Stimulated activated naive CD8-positive, alpha-beta T cell treated with anti-CD3 and anti-CD28 coated beads, Interleukin-15, amount 100 ng/mL, for 72 hours (primary cell): ENCODE measurements at regions not wholly inside any gene's neighbourhood (a gene's known extent, or its start where the extent isn't known, plus 50 kb on each side); places are given as distances from the start of the nearest gene placed in this dataset.
"Not testable (repeated sequence)": the region's sequence is repeated elsewhere in the genome, so short reads cannot be mapped to it uniquely, and the experiment has no call there.

ENCODE experiments used
- ATAC-seq: fragments of 150-1000 bp; cut with Tn5 transposase; 2 replicates; pipeline ENCODE4 v1.10.0; 2021; ENCODE audit warnings: mild to moderate bottlenecking, moderate library complexity
- DNase-seq, 2 donors: peaks; one replicate each; pipeline ENCODE4 v3.0.0; 2021 to 2022
- H3K27ac Mint-ChIP-seq, 2 donors: one replicate each; pipeline ENCODE4 v1.8.0; 2022; ENCODE audit warnings: mild to moderate bottlenecking in 2 of 2, mixed read lengths in 2 of 2, moderate library complexity in 2 of 2
- H3K27me3 Mint-ChIP-seq: one replicate; pipeline ENCODE4 v1.8.0; 2022; ENCODE audit warnings: mixed read lengths
- H3K4me1 Mint-ChIP-seq: one replicate; pipeline ENCODE4 v1.8.0; 2022; ENCODE audit warnings: mild to moderate bottlenecking, mixed read lengths
- H3K4me3 Mint-ChIP-seq, 2 donors: one replicate each; pipeline ENCODE4 v1.8.0; 2022; ENCODE audit warnings: mild to moderate bottlenecking in 2 of 2, mixed read lengths in 2 of 2, moderate library complexity in 1 of 2
- H3K9me3 Mint-ChIP-seq, 2 donors: one replicate each; pipeline ENCODE4 v1.8.0; 2022; ENCODE audit warnings: mixed read lengths in 2 of 2

DNA sequence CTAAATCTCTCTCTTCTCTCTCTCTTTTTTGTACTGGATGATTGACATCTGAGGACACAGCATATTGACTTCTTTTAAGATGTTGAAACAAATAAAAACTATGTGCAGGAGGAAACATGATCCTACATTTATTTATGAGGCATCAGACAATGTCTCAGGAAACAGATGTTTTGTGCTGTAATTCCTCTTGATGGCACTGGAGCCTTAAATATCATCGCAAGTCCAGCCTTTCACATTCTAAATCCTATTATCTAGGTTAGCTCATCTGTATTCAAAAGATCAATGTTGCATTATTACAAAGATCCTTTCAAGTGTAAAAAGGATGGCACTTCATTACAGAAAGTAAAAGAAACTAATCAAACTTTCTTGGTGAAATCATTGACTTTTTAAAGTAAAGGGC lies 63.9 kb downstream of the MAT2B start:
- peaks cover 27% of the 10 kb centered on the region for H3K4me1 Mint-ChIP-seq
- ATAC-seq (no peak), DNase-seq (no peak)
- H3K9me3 Mint-ChIP-seq = no peaks in the 10 kb centered on the region
- no peak overlapping the region for H3K27ac Mint-ChIP-seq
- H3K27me3 Mint-ChIP-seq = peaks cover 70% of the 10 kb centered on the region
- H3K4me3 Mint-ChIP-seq = no peak overlapping the region

DNA sequence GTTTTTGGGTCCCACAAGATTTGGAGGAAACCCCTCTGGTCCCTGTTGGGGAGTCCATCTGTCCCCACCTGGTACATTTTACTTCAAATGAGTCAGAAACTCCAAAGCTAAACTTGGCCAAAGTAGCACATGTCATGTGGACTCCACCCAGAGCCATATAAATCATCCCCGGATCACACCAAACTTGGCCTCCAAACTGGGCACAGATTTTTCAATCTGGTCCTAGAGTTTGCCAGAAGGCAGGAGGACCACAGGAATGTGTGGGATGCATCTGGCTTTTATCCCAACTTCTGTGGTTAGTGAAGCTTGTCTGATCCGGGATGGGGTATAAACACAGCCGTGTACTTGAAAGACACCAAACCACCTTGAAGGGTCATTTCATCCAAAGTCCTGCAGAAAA lies 66.3 kb downstream of the MAT2B start:
- Mint-ChIP-seq H3K4me1 (peaks cover 9% of the 10 kb centered on the region), H3K4me3 (no peak overlapping the region), H3K27ac (no peak overlapping the region), H3K27me3 (peaks cover 49% of the 10 kb centered on the region), H3K9me3 (no peaks in the 10 kb centered on the region)
- no peak for DNase-seq
- ATAC-seq = no peak

DNA sequence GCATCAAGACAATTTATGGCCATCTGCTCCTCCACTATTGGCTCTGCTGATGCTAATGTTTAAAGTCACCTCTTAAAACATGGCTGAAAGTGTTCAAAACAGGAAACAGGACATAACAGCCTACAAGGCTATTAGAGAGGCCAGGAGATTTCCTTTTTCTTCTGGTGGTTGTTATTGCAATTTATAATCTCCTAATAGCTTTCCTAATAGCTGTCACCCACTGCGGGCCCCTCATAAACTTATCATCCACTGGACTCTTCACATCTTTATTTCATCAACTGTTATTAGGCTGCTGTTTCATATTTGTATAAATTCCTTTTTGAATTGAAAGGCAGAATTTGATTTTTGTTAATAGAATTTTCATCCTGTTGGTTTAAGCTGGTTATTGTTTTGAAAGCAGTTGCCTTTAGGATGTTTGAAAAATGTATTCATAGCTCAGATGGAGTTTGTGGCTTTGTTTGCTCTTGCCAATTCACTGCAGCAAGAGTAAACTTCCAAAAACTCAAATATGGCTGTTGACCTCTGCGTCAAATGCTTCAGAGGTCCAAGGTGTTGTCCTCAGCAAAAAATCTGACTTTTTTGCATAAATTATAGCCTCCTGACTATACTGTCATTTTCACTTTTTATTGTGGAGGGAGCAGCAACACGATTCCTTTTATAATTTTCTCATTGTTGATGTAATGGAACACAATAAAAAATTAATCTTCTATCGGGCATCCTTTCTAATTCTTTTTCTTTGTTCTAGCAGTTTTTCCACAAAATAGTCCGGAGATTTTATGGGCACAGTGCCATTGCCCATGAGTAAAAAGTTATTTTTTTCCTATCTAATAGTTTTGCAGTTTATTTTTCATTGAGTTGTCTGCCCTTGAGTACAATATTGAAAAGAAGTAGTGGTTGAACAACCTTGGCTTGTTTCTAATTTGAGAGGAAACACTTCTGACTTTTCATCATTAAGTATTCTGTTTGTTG lies 69.3 kb downstream of the MAT2B start:
- peaks cover 26% of the 10 kb centered on the region for H3K27me3 Mint-ChIP-seq
- H3K4me3 Mint-ChIP-seq = no peak overlapping the region
- no peak overlapping the region for H3K27ac Mint-ChIP-seq

DNA sequence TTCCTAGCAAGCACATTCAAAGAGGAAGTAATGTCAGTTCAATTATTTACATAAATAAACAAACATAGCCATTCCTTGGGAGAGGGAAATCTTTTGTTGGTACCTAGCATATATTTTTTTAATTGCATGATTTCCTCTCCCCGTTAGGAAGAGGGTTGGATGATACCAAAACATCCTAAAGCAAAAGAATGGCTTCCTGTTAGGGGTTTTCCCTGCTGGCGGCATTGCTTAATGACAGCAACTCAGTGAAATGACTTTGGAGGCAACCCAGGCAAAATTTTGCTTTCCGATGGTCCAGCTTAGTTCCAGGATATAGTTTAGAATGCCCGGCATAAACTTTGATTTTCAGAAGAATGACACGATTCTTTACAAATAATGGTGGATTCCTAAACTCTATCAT lies 73.2 kb downstream of the MAT2B start:
- H3K9me3 Mint-ChIP-seq = no peaks in the 10 kb centered on the region
- H3K4me3 Mint-ChIP-seq = no peak overlapping the region
- no peak overlapping the region for H3K27ac Mint-ChIP-seq
- DNase-seq (no peak), ATAC-seq (no peak)
- peaks cover 15% of the 10 kb centered on the region for H3K27me3 Mint-ChIP-seq
- no peaks in the 10 kb centered on the region for H3K4me1 Mint-ChIP-seq

More for the DNA sequence above, 69.3 kb downstream of the MAT2B start:
- ATAC-seq (no peak), DNase-seq (no peak)
- H3K9me3 Mint-ChIP-seq = no peaks in the 10 kb centered on the region
- H3K4me1 Mint-ChIP-seq = no peaks in the 10 kb centered on the region

DNA sequence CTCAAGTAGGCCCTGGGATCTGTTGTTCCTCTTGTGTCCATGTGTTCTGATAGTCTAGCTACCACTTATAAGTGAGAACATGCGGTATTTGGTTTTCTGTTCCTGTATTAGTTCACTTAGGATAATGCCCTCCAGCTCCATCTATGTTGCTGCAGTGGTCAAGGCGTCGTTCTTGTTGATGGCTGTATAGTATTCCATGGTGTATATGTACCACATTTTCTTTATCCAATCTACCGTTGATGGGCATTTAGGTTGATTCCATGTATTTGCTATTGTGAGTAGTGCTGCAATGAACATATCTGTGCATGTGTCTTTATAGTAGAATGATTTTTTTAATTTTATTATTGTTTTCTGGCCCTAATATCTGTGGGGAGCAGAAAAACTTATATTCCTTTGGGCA lies 74.3 kb downstream of the MAT2B start:
- no peaks in the 10 kb centered on the region for H3K4me1 Mint-ChIP-seq
- H3K27ac Mint-ChIP-seq = no peak overlapping the region
- no peak overlapping the region for H3K4me3 Mint-ChIP-seq
- ATAC-seq (no peak), DNase-seq (no peak)
- H3K9me3 Mint-ChIP-seq = no peaks in the 10 kb centered on the region
- peaks cover 7% of the 10 kb centered on the region for H3K27me3 Mint-ChIP-seq

DNA sequence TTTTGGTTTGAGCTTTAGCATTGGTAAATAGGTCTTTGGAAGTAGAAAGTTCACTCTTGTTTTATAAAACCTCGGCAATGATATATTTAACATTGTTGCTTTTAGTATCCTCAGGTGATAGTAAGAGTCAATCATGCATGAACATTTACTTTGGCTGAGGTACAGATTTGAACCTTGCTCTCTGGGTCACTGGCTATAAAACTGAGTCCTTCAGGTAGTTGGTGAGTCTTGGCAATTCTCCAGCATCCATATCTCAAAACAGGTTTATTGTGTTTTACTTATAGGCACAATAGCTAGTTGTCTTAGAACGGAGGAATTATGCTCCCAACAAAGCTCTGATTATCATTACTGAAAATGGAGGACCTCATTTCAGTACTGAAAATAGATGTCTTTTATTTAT lies 75.1 kb downstream of the MAT2B start:
- Mint-ChIP-seq H3K9me3 (no peaks in the 10 kb centered on the region), H3K4me1 (no peaks in the 10 kb centered on the region), H3K27ac (no peak overlapping the region), H3K27me3 (peaks cover 7% of the 10 kb centered on the region), H3K4me3 (no peak overlapping the region)
- ATAC-seq (no peak), DNase-seq (no peak)

DNA sequence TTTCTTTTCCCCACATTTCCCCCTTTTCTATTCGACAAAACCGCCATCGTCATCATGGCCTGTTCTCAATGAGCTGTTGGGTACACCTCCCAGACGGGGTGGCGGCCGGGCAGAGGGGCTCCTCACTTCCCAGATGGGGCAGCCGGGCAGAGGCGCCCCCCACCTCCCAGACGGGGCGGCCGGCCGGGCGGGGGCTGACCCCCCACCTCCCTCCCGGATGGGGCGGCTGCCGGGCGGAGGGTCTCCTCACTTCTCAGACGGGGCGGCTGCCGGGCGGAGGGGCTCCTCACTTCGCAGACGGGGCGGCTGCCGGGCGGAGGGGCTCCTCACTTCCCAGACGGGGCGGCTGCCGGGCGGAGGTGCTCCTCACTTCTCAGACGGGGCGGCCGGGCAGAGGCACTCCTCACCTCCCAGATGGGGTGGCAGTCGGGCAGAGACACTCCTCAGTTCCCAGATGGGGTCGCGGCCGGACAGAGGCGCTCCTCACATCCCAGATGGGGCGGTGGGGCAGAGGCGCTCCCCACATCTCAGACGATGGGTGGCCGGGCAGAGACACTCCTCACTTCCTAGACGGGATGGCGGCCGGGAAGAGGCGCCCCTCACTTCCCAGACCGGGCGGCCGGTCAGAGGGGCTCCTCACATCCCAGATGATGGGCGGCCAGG lies 78.2 kb downstream of the MAT2B start:
- H3K4me1 Mint-ChIP-seq, H3K4me3 Mint-ChIP-seq, DNase-seq, ATAC-seq, H3K9me3 Mint-ChIP-seq, H3K27ac Mint-ChIP-seq: not testable (repeated sequence)
- peaks cover 23% of the 10 kb centered on the region for H3K27me3 Mint-ChIP-seq

DNA sequence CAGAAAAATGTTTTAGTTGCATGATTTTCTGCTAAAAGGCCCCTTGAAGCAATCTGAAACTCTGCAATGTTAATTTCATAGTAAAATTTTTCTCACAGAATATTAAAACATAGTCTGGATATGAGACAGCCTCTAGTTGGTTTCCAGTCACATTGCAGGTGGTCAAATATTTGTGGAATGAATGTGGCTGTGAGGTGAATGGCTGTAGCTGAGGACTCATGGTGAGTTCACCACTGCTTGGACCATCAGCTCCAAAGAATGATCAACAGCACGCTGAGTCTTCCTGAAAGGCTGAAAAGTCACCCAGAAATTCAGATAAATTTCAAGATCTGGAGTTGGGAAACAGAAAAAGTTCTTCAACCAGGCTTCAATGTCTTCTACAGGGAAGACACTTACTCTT lies 79.8 kb downstream of the MAT2B start:
- no peak for ATAC-seq
- no peaks in the 10 kb centered on the region for H3K4me1 Mint-ChIP-seq
- peaks cover 23% of the 10 kb centered on the region for H3K27me3 Mint-ChIP-seq

DNA sequence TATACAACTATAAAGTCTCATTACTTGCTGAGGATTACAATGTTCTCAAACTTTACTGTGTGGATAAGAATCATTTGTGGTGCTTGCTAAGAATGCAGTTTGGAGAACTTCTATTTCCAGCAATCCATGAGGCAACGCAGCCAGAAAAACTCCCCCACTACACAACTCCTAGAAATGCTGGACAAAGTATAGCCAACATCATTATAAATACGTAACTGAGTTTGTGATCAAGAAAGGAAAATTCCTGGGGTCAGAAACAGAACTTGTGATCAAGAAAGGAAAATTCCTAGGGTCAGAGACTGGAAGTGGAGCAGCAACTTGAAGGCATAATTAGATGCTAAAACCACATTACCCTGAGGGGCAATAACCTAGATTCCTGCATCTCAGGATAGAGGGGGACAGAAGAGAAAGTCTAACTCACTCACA lies 81.1 kb downstream of the MAT2B start:
- H3K4me1 Mint-ChIP-seq = no peaks in the 10 kb centered on the region
- H3K27me3 Mint-ChIP-seq = peaks cover 23% of the 10 kb centered on the region
- H3K4me3 Mint-ChIP-seq = no peak overlapping the region
- H3K27ac Mint-ChIP-seq = no peak overlapping the region
- H3K9me3 Mint-ChIP-seq = no peaks in the 10 kb centered on the region
- no peak for ATAC-seq
- no peak for DNase-seq

More for the DNA sequence above, 79.8 kb downstream of the MAT2B start:
- Mint-ChIP-seq H3K27ac (no peak overlapping the region), H3K9me3 (no peaks in the 10 kb centered on the region), H3K4me3 (no peak overlapping the region)
- DNase-seq = no peak

DNA sequence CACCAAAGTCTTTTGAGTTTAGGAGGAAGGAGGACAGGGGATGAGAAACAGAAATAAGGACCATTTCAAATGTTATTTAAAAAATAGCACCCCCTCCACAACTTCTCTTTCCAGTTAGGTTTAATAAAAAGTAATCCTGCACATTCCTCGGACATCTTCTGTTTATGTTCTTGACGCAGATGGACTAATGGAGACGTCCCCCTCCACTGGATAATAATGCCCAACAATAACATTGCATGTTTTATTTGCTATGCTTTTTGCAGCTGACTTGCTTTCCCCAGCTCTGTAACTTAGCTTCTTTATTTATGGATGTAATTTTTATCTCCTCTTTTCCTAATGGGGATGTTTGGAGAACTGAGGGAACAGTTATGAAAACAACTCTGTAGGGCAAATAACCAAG lies 89.5 kb downstream of the MAT2B start:
- Mint-ChIP-seq H3K27me3 (peaks cover 20% of the 10 kb centered on the region), H3K9me3 (no peaks in the 10 kb centered on the region), H3K4me1 (no peaks in the 10 kb centered on the region), H3K4me3 (no peak overlapping the region), H3K27ac (no peak overlapping the region)
- no peak for DNase-seq
- no peak for ATAC-seq

DNA sequence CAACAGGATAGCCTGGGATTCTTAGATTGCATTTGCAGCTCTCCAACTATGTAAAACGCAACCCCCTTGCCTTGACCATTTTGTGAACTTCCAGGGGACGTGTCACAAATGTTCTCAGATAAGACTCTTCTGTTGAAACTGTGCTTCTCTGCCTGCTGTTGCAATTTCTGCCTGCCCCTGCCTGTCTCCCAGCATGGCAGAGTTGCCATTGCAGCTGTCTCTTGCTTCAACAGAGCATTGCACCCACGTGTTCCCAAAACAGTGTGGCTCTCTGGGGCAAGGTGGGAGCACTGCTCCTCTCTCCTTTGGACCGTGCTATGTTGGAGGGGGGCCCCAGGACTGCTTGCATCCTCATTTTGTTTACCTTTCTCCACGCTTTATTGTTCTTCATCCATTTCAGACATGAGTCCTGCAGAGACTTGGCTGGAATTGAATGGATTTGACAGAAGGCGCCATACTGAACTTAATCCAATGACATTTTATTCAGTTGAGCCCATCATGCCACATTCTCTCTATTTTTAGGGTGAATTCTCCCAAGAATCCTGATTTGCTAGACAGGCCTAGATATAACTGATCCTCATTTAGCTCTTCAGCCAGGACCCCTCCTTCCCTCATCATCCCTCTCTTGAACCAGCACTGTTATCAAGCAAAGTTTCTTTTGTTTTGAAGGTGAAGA lies 90.7 kb downstream of the MAT2B start:
- ATAC-seq (no peak), DNase-seq (no peak)
- no peaks in the 10 kb centered on the region for H3K4me1 Mint-ChIP-seq
- no peak overlapping the region for H3K27ac Mint-ChIP-seq
- no peaks in the 10 kb centered on the region for H3K9me3 Mint-ChIP-seq
- no peak overlapping the region for H3K4me3 Mint-ChIP-seq
- peaks cover 20% of the 10 kb centered on the region for H3K27me3 Mint-ChIP-seq

DNA sequence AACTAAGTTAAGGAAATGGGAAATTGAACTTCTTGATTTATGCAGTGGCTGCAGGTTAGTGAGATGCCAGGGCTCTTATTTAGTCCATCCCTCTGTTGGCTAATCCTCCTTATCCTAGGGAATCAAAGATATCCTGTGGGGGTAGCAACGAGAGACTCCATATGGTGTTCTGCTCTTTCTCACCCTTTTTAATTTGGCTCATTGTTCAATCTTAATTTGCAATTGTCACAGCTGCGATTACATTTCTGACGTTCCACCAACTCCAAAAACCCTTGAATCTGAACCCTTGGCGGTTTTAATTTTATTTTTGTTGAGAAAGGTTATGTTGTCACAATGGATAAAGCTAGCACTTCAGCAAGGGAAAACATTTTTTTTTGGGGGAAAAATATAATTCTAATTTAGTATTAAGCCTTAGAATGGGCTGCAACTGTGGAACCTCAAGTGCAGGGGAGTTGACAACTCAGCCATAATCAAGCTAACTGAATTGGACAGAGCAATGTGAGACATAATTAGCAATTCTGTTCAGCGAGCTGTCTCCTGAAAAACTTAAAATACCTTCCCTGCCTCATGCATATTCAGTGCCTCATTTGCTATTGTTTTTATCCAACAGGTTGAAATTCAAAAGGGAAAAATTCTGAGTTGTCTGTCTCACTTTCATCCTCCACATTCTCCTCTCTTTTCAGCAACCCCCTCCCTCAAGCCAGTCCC lies 91.3 kb downstream of the MAT2B start:
- no peak for ATAC-seq
- H3K4me1 Mint-ChIP-seq = no peaks in the 10 kb centered on the region
- no peak for DNase-seq
- H3K27ac Mint-ChIP-seq = no peak overlapping the region
- no peaks in the 10 kb centered on the region for H3K9me3 Mint-ChIP-seq
- H3K27me3 Mint-ChIP-seq = peaks cover 20% of the 10 kb centered on the region
- H3K4me3 Mint-ChIP-seq = no peak overlapping the region

DNA sequence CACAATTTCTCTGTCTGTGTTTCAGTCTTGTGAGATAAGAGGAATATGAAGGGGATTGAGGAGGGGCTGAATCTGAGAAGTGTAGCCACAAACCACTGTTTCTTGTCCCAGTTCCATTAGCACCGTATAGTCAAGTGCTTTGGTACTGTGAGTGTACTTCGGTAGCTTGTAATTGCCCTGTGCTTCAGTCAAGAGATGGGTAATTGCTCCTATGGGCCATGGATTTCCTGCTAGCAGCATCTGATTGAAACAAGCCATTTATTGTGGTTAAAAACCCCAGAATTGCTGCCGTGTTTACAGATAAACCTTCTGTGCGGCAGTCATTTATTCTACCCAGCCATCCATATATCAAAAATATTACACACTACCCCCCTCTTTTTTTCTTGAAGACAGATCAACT lies 98.6 kb downstream of the MAT2B start:
- peaks cover 19% of the 10 kb centered on the region for H3K27me3 Mint-ChIP-seq
- DNase-seq (no peak), ATAC-seq (no peak)
- no peak overlapping the region for H3K4me3 Mint-ChIP-seq
- H3K27ac Mint-ChIP-seq = no peak overlapping the region
- H3K9me3 Mint-ChIP-seq = no peaks in the 10 kb centered on the region
- no peaks in the 10 kb centered on the region for H3K4me1 Mint-ChIP-seq

DNA sequence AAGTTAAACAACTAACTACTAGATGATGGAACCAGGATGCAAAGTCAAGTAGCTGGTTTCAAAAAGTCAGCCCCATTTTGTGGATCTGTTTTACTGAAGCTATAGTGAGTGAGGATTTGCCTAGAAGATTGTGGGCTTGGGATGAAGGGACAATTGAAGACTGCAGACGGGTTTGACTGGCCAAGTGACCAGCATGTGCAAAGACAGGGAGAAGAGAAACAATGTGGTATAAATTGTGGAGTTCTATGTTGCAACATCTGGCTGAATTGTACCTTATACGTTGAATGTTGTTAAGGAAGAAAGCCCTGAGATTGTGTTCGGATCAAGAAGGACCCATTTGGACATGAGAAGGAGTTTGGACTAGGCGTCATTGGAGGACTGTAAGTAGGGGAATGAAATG lies 101.8 kb downstream of the MAT2B start:
- Mint-ChIP-seq H3K9me3 (no peaks in the 10 kb centered on the region), H3K27ac (no peak overlapping the region), H3K4me3 (no peak overlapping the region), H3K27me3 (peaks cover 26% of the 10 kb centered on the region), H3K4me1 (no peaks in the 10 kb centered on the region)
- DNase-seq (no peak), ATAC-seq (no peak)

DNA sequence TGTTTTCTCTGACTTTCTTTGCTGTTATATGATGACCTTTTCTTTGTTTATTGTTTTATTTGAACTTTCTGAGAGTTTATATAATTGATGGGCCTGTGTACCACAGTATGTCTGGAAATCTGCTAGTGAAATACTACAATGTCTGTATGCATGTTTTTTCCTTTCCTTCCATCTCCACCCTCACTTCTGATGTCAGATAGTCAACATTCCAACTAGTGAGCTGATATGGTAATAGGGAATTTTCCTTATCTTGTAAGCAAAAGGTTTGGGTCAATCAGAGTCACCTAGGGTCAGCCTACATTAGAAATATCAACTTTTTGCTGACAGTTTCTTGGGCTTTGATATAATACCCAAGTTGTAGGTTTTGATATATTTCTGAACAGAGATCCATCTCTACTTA lies 103.2 kb downstream of the MAT2B start:
- ATAC-seq (no peak), DNase-seq (no peak)
- Mint-ChIP-seq H3K27ac (no peak overlapping the region), H3K9me3 (no peaks in the 10 kb centered on the region), H3K4me3 (no peak overlapping the region), H3K4me1 (no peaks in the 10 kb centered on the region), H3K27me3 (peaks cover 26% of the 10 kb centered on the region)
